CD4-positive, CD25-positive, alpha-beta regulatory T cell (primary cell): ENCODE measurements at regions not wholly inside any gene's neighbourhood (a gene's known extent, or its start where the extent isn't known, plus 50 kb on each side); places are given as distances from the start of the nearest gene placed in this dataset.

Experiments
- ATAC-seq, 2 donors: fragments of 150-1000 bp; cut with Tn5 transposase; one replicate each; pipeline ENCODE4 v1.10.0; 2021; ENCODE audit warnings: low read depth in 2 of 2, moderate number of reproducible peaks in 2 of 2, moderate library complexity in 1 of 2
- DNase-seq, 3 donors: peaks; one replicate each; pipeline versions ENCODE4 v3.0.0 to v3.0.0-alpha.2; 2012 to 2022; ENCODE audit warnings: mixed read lengths in 1 of 3
- H3K27ac ChIP-seq: one replicate; pipeline ENCODE4 v1.7.0; 2013; ENCODE audit warnings: mild to moderate bottlenecking, low read length; ENCODE audit not compliant: insufficient read depth, poor library complexity, severe bottlenecking
- H3K27me3 ChIP-seq: one replicate; pipeline ENCODE4 v1.7.0; 2013; ENCODE audit warnings: low read length; ENCODE audit not compliant: control insufficient read depth, insufficient read depth
- H3K36me3 ChIP-seq: one replicate; pipeline ENCODE4 v1.7.0; 2013; ENCODE audit warnings: mild to moderate bottlenecking, low read length, moderate library complexity; ENCODE audit not compliant: control insufficient read depth, insufficient read depth
- H3K4me1 ChIP-seq: 2 replicates; pipeline ENCODE4 v1.7.0; 2013; ENCODE audit warnings: mild to moderate bottlenecking, low read length; ENCODE audit not compliant: insufficient read depth, control insufficient read depth, poor library complexity, severe bottlenecking
- H3K4me3 ChIP-seq: one replicate; pipeline ENCODE4 v1.7.0; 2013; ENCODE audit warnings: low read depth, mild to moderate bottlenecking, low read length, moderate library complexity
- H3K9me3 ChIP-seq, 2 experiments: 1 replicate in 1 of 2; 2 replicates in 1 of 2; pipeline ENCODE4 v1.7.0; 2013; ENCODE audit warnings: low read length in 2 of 2, mild to moderate bottlenecking in 1 of 2, moderate library complexity in 1 of 2; ENCODE audit not compliant: control insufficient read depth in 2 of 2
- H3K27ac Mint-ChIP-seq, 3 donors: one replicate each; pipeline ENCODE4 v1.8.0; 2020 to 2022; ENCODE audit warnings: mild to moderate bottlenecking in 3 of 3, mixed read lengths in 3 of 3, moderate library complexity in 2 of 3
- H3K27me3 Mint-ChIP-seq: one replicate; pipeline ENCODE4 v1.8.0; 2022; ENCODE audit warnings: mild to moderate bottlenecking, mixed read lengths
- H3K36me3 Mint-ChIP-seq: one replicate; pipeline ENCODE4 v1.8.0; 2020; ENCODE audit warnings: mixed read lengths
- H3K4me1 Mint-ChIP-seq, 4 donors: one replicate each; pipeline ENCODE4 v1.8.0; 2020 to 2022; ENCODE audit warnings: mixed read lengths in 4 of 4, mild to moderate bottlenecking in 1 of 4
- H3K4me3 Mint-ChIP-seq, 4 donors: one replicate each; pipeline ENCODE4 v1.8.0; 2020 to 2022; ENCODE audit warnings: mild to moderate bottlenecking in 4 of 4, mixed read lengths in 4 of 4, moderate library complexity in 3 of 4
- H3K9me3 Mint-ChIP-seq, 7 donors: one replicate each; pipeline ENCODE4 v1.8.0; 2020 to 2022; ENCODE audit warnings: mixed read lengths in 7 of 7, mild to moderate bottlenecking in 3 of 7, moderate library complexity in 2 of 7

GRCh38 chr7:131613909-131614308 is 57.5 kb upstream of the PODXL start:
- no peaks in the 10 kb centered on the region for H3K4me1 ChIP-seq
- Mint-ChIP-seq H3K36me3 (no peaks in the 10 kb centered on the region), H3K4me1 (no peaks in the 10 kb centered on the region), H3K4me3 (no peak overlapping the region), H3K27me3 (no peaks in the 10 kb centered on the region), H3K27ac (no peak overlapping the region), H3K9me3 (no peaks in the 10 kb centered on the region)
- no peaks in the 10 kb centered on the region for H3K9me3 ChIP-seq
- ATAC-seq: no peak
- no peaks in the 10 kb centered on the region for H3K36me3 ChIP-seq
- no peaks in the 10 kb centered on the region for H3K27me3 ChIP-seq
- no peak overlapping the region for H3K4me3 ChIP-seq
- DNase-seq: no peak
- H3K27ac ChIP-seq: no peak overlapping the region

DNA sequence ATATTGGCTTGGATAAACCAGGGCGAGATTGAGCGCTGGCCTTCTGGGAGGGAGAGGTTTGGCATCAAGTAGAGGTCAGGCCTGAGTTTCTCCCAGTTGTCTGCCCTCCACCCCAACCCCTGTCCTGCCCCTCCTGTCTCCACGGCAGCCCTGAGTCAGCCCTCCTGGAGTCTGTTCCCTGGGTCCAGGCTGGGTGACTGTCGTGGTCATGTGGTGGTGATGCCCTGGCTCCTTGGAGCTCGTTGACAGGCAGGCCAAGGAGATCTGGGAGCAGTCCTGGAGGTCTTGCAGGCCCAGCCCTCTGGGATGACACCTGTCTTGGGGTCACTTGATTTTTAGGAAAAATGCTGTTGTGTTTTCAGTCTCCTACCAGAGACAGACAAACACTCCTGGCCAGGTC is 53.6 kb upstream of the PODXL start:
- H3K36me3 Mint-ChIP-seq: no peaks in the 10 kb centered on the region
- H3K9me3 Mint-ChIP-seq: no peaks in the 10 kb centered on the region
- no peaks in the 10 kb centered on the region for H3K4me1 ChIP-seq
- H3K36me3 ChIP-seq: no peaks in the 10 kb centered on the region
- H3K27ac Mint-ChIP-seq: no peak overlapping the region
- no peaks in the 10 kb centered on the region for H3K4me1 Mint-ChIP-seq
- no peak for DNase-seq
- no peak for ATAC-seq
- no peak overlapping the region for H3K4me3 ChIP-seq
- H3K4me3 Mint-ChIP-seq: no peak overlapping the region
- peaks cover 14% of the 10 kb centered on the region for H3K27me3 Mint-ChIP-seq
- H3K27ac ChIP-seq: no peak overlapping the region
- no peaks in the 10 kb centered on the region for H3K9me3 ChIP-seq
- no peaks in the 10 kb centered on the region for H3K27me3 ChIP-seq

DNA sequence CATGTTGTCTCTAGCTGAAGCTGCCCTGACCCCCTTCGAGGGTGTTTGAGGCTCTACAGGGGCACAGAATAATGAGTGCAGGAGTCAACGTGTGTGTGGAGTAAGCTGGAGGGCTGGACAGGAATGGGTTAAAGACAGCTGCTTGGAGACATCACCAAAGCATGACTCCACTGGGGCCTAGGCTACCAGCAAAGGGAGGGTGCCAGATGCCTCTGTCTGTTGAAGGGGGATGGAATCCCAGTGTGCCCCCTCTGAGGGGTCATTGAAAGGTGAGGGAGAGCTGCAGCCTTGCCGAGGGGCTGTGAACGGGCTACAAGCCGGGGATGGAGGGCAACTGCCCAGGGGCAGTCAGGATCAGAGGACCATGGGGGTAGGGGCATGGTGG is 51.7 kb upstream of the PODXL start:
- Mint-ChIP-seq H3K27ac (no peak overlapping the region), H3K4me1 (no peaks in the 10 kb centered on the region), H3K4me3 (no peak overlapping the region)

GRCh38 chr7:131607291-131608115 is 51.1 kb upstream of the PODXL start:
- Histone ChIP-seq H3K27ac (no peak overlapping the region), H3K36me3 (no peaks in the 10 kb centered on the region), H3K27me3 (no peaks in the 10 kb centered on the region), H3K4me3 (no peak overlapping the region), H3K4me1 (no peaks in the 10 kb centered on the region), H3K9me3 (no peaks in the 10 kb centered on the region)
- peaks cover 21% of the 10 kb centered on the region for H3K27me3 Mint-ChIP-seq
- H3K9me3 Mint-ChIP-seq: no peaks in the 10 kb centered on the region
- H3K27ac Mint-ChIP-seq: no peak overlapping the region
- H3K4me1 Mint-ChIP-seq: no peaks in the 10 kb centered on the region
- ATAC-seq: no peak
- no peak overlapping the region for H3K4me3 Mint-ChIP-seq
- no peaks in the 10 kb centered on the region for H3K36me3 Mint-ChIP-seq
- DNase-seq: no peak

More for the DNA sequence above, 51.7 kb upstream of the PODXL start:
- no peaks in the 10 kb centered on the region for H3K4me1 ChIP-seq
- no peaks in the 10 kb centered on the region for H3K9me3 ChIP-seq
- H3K36me3 ChIP-seq: no peaks in the 10 kb centered on the region
- ATAC-seq (no peak), DNase-seq (no peak)
- no peaks in the 10 kb centered on the region for H3K27me3 ChIP-seq
- no peaks in the 10 kb centered on the region for H3K9me3 Mint-ChIP-seq
- H3K27ac ChIP-seq: no peak overlapping the region
- H3K27me3 Mint-ChIP-seq: peaks cover 21% of the 10 kb centered on the region
- H3K36me3 Mint-ChIP-seq: no peaks in the 10 kb centered on the region
- H3K4me3 ChIP-seq: no peak overlapping the region

GRCh38 chr7:131606346-131607290 is 50.2 kb upstream of the PODXL start:
- H3K4me1 ChIP-seq: no peaks in the 10 kb centered on the region
- no peak overlapping the region for H3K27ac Mint-ChIP-seq
- no peaks in the 10 kb centered on the region for H3K4me1 Mint-ChIP-seq
- no peak overlapping the region for H3K4me3 Mint-ChIP-seq
- H3K36me3 Mint-ChIP-seq: no peaks in the 10 kb centered on the region
- no peaks in the 10 kb centered on the region for H3K9me3 ChIP-seq
- peaks cover 25% of the 10 kb centered on the region for H3K27me3 Mint-ChIP-seq
- DNase-seq: no peak
- no peak overlapping the region for H3K27ac ChIP-seq
- no peaks in the 10 kb centered on the region for H3K27me3 ChIP-seq
- no peaks in the 10 kb centered on the region for H3K9me3 Mint-ChIP-seq
- no peaks in the 10 kb centered on the region for H3K36me3 ChIP-seq
- ATAC-seq: no peak
- H3K4me3 ChIP-seq: no peak overlapping the region
